LNCaP clone FGC (cell line): ENCODE measurements at regions not wholly inside any gene's neighbourhood (a gene's known extent, or its start where the extent isn't known, plus 50 kb on each side); places are given as distances from the start of the nearest gene placed in this dataset.

Experiments
- DNase-seq: peaks from one replicate; pipeline ENCODE4 v3.0.0-alpha.2; 2011; ENCODE audit warnings: low read depth
- H3K4me3 ChIP-seq: 2 replicates; pipeline ENCODE4 v1.5.1; 2011; ENCODE audit warnings: mild to moderate bottlenecking, low read depth, low read length, control low read depth
- TF ChIP-seq, protein P1 (sequence below): IDR thresholded peaks from 2 replicates; pipeline ENCODE4 v1.5.1; 2012; ENCODE audit warnings: mild to moderate bottlenecking; ENCODE audit not compliant: control insufficient read depth, insufficient read depth; ENCODE audit errors: extremely low read depth

GRCh38 chr3:34207806-34208205, 409.4 kb downstream of the PDCD6IP start:
- no peak overlapping the region for H3K4me3 ChIP-seq
- TF ChIP-seq, protein P1, sequence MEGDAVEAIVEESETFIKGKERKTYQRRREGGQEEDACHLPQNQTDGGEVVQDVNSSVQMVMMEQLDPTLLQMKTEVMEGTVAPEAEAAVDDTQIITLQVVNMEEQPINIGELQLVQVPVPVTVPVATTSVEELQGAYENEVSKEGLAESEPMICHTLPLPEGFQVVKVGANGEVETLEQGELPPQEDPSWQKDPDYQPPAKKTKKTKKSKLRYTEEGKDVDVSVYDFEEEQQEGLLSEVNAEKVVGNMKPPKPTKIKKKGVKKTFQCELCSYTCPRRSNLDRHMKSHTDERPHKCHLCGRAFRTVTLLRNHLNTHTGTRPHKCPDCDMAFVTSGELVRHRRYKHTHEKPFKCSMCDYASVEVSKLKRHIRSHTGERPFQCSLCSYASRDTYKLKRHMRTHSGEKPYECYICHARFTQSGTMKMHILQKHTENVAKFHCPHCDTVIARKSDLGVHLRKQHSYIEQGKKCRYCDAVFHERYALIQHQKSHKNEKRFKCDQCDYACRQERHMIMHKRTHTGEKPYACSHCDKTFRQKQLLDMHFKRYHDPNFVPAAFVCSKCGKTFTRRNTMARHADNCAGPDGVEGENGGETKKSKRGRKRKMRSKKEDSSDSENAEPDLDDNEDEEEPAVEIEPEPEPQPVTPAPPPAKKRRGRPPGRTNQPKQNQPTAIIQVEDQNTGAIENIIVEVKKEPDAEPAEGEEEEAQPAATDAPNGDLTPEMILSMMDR = no peak
- no peak for DNase-seq

- H3K4me3 ChIP-seq = no peak overlapping the region
- TF ChIP-seq, protein P1 = no peak
- DNase-seq = no peak
These were observed 413.7 kb downstream of the PDCD6IP start for GRCh38 chr3:34212175-34212574.

GRCh38 chr3:34212656-34213055, 414.2 kb downstream of the PDCD6IP start:
- TF ChIP-seq, protein P1 = no peak
- no peak for DNase-seq
- no peak overlapping the region for H3K4me3 ChIP-seq

DNA sequence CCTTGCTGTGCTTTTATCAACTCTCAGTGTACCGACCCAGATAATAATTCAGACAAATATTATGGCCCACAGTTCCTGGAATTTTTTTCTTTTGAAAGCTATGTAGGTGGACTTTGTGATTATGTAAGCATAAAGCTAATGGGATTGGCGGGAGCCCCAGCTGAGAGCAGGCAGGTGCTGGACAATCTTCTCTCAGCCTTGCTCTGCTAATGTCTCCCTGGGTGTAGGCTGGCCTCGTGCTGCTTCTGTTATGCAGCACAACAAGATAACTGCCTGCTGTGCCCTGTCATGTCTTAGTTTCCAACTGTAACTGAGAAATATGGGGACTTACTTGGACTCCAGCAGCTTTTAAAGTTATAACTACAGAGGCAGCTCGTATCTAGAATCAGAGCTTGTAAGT, 415.0 kb downstream of the PDCD6IP start:
- TF ChIP-seq, protein P1 = no peak
- H3K4me3 ChIP-seq = no peak overlapping the region
- no peak for DNase-seq

- no peak for DNase-seq
- no peak overlapping the region for H3K4me3 ChIP-seq
- TF ChIP-seq, protein P1 = no peak
These were observed 418.4 kb downstream of the PDCD6IP start for GRCh38 chr3:34216711-34217335.

DNA sequence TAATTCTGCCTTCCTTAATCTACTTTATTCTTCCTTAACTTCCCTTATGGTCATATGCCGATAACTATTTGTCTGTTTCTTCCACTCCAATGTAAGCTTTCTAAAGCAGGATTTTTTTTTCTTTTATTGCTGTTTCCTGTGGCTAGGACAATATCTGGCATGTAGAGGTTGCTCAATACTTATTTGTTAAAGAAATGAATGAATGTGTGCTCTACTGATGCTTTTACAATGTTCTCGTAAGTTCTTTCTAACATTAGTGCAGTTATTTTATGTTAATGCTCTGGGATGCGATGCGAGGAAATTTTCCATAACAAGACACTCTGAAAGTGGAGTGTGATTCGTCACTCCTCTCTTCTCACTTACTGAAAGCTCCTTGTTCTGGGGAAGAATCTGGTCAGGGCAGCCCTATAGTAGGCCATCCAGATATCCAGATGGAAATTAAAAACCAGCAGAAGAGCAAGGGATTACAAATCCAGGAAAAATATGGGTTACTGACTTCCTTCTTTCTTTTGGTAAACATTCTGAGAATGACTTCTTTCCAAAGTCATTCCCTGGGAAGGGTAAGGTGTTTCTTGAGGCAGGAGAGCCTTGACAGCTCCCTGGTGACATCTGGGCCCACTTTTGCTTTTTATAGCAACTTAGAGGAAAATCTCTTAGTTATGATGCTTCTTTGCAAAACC, 420.4 kb downstream of the PDCD6IP start:
- H3K4me3 ChIP-seq = no peak overlapping the region
- TF ChIP-seq, protein P1 = no peak
- DNase-seq = no peak

DNA sequence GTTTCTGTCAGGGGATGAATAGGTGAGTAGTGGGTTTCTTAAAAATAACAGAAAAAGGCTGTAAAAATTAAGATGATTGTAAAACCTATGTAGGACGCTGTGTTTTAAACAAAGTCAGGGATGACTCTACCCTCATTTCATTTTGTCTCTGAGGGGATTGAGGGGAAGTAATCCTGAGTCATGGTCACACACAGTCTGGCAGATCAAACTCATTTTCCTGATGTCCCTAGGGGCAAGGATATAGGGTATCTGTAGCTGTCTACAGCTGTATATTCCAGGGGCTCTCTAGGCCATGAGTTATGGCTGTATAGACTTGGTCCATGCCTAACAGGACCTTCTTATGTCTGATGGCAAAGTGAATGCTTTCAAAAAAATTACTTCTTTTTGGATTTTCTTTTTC, 421.1 kb downstream of the PDCD6IP start:
- H3K4me3 ChIP-seq = no peak overlapping the region
- DNase-seq = no peak
- TF ChIP-seq, protein P1 = no peak
